ENCODE measurements at regions not wholly inside any gene's neighbourhood (a gene's known extent, or its start where the extent isn't known, plus 50 kb on each side); places are given as distances from the start of the nearest gene placed in this dataset.
"Not testable (repeated sequence)": the region's sequence is repeated elsewhere in the genome, so short reads cannot be mapped to it uniquely, and the experiment has no call there.

DNA sequence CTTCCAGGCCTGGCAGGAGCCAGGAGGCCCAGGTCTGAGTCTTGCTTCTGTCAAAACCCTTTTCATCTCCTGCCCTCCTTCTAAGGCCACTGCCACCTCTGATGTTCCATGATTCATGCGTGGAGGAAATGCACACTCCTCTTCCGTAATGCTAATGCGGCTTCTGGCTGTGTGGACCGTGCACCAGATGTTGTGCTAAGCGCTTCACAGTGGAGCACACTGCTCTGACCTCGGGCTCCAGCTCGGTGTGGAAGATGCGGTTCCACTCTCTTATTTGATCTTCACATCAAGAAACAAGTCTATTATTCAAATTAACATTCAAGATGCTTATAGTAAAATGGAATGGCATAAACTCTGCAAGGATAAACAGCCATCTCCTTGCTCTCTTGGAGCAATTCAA lies 629.2 kb downstream of the UQCRFS1 start:
- no peak overlapping the region for H3K4me3 ChIP-seq (ENCODE audit: low read length)
- TF ChIP-seq ZNF274 (IDR thresholded peaks at IDR 0.05; ENCODE audit: low read depth, low read length): no peak

DNA sequence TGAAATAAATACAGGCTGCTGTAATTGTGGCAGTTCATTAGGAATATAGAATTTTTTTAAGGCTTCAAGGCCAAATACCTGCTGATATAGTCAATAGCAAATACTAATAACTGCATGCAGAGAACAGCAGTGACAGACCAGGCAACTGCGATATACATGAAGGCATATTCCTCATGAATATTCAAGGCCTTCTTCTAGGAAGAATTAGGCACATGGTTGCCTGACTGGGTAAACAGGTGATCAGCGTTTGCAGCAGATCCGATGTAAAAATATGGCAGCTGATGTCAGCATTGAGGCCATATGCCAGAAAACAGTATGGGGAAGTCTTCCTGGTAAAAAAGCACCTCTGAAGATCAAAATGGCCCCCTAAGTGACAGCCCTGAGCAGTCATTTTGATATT lies 629.7 kb downstream of the UQCRFS1 start:
- TF ChIP-seq ZNF274 (IDR thresholded peaks at IDR 0.05; ENCODE audit: low read depth, low read length): no peak
- no peak overlapping the region for H3K4me3 ChIP-seq (ENCODE audit: low read length)

DNA sequence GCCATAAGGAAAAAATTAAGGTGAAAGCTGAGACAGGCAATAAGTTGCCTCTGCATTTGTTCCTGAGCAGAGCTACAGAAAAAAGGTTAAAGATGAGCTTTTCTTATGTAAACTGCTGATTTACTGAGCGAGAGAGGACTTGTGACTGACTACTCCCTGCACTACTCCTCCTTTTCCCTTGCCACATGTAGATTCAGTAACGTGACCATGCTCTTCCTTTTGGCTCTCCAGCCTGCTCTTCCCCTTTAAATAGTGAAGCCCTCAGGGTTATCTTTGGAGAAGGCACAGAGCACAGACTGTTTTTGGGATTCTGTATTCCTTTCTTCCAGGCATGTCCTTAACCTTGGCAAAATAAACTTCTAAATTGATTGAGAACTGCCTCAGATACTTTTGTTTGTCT lies 630.2 kb downstream of the UQCRFS1 start:
- TF ChIP-seq ZNF274 (IDR thresholded peaks at IDR 0.05; ENCODE audit: low read depth, low read length): no peak

DNA sequence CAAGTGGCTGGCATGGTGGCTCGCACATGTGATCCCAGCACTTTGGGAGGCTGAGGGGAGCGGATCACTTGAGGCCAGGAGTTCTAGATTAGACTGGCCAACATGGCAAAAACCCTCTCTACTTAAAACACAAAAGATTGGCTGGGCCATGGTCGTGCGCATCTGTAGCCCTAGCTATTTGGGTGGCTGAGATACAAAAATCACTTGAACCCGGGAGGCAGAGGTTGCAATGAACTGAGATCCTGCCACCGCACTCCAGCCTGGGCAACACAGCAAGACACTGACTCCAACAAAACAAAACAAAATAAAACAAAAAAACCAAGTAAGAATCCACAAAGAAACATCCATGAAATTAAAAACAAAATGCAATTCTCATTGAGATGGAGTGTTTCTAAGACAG lies 630.6 kb downstream of the UQCRFS1 start:
- no peak overlapping the region for H3K4me3 ChIP-seq (ENCODE audit: low read length)
- no peak for TF ChIP-seq ZNF274 (IDR thresholded peaks at IDR 0.05; ENCODE audit: low read depth, low read length)

More for the DNA sequence above, 630.2 kb downstream of the UQCRFS1 start:
- H3K4me3 ChIP-seq (ENCODE audit: low read length): no peak overlapping the region

DNA sequence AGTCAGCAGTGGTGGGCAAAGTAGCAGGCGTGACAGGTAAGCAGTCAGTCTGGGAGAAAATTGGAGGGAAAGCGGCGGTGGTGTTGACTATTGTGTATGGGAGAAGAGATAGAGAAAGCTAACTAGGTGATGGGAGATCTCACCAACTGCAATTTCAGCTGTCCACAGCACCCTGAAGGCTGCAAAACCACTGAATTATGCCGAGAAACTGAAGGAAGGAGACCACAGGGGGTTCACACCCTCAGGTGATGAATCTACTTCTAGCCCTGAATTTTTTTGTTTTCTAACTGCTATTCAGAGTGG lies 631.5 kb downstream of the UQCRFS1 start:
- H3K4me3 ChIP-seq (ENCODE audit: low read length): no peak overlapping the region
- TF ChIP-seq ZNF274 (IDR thresholded peaks at IDR 0.05; ENCODE audit: low read depth, low read length): no peak

DNA sequence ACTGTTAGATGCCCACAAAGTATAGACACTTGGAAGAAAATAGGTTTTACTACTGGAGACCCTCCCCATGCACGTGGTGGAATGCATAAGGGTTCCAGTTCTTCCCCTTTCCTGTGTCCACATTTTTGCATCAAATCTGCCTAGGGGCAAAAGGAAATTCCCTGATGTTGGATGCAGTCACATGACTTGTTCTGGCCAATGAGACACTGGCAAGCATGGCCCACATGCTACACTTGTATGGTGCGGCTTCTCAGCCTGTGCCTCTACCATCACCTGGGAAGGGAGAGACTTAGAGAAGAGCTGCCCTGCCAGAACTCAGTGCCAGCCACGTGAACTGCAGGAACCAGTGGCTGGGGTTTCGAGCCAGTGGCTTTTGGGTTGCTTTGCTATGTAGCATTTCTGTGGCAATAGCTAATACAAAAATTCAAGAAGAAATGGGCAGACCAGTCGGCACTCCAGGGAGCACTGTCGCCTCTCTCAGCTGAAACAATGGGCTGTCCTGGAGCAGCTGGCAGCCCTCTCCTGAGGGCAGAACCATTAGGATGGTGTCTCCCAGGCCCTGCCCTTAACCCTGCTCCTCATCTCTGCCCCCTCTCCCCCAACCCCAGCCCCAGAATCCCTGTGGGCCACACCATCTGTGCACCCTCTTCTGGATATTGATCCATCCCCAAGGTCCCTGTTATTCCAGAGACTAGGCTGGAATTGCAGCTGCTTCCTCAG lies 634.0 kb downstream of the UQCRFS1 start:
- H3K4me3 ChIP-seq (ENCODE audit: low read length): no peak overlapping the region
- TF ChIP-seq ZNF274 (IDR thresholded peaks at IDR 0.05; ENCODE audit: low read depth, low read length): no peak

DNA sequence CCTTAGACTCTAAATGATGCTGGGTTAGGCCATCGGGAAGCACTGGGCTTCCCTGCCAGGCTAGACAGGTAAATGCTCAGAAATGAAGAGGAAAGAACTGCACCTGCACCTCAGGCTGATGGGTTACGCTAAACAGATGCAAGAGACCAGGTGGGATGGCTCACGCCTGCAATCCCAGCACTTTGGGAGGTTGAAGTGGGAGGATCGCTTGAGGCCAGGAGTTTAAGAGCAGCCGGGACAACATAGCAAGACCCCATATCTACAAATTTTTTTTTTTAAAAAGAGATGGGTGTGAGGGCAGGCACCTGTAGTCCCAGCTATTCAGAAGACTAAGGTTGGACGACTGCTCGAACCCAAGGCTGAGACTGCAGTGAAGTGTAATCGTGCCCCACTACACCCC lies 634.7 kb downstream of the UQCRFS1 start:
- no peak for TF ChIP-seq ZNF274 (IDR thresholded peaks at IDR 0.05; ENCODE audit: low read depth, low read length)
- H3K4me3 ChIP-seq (ENCODE audit: low read length): no peak overlapping the region

DNA sequence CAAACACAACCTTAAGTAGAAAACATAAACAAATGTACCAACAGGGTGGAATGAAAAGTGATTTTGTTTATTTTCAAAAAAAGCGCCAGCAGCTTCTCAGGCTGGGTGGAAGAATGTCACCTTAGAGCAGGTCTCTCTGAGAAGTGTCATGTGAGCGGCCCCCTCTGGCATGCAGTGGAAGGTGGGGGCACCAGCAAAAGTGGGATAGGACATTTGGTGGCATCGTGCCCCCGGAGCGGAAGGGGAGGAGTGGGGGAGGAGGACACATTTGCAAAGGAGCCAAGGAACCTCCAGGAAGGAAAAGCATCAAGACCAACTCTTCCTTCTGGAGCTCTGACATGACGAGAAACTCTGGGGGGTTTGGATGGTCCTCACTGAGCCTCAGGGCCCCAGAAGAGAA lies 635.3 kb downstream of the UQCRFS1 start:
- TF ChIP-seq ZNF274 (IDR thresholded peaks at IDR 0.05; ENCODE audit: low read depth, low read length): no peak
- H3K4me3 ChIP-seq (ENCODE audit: low read length): no peak overlapping the region

DNA sequence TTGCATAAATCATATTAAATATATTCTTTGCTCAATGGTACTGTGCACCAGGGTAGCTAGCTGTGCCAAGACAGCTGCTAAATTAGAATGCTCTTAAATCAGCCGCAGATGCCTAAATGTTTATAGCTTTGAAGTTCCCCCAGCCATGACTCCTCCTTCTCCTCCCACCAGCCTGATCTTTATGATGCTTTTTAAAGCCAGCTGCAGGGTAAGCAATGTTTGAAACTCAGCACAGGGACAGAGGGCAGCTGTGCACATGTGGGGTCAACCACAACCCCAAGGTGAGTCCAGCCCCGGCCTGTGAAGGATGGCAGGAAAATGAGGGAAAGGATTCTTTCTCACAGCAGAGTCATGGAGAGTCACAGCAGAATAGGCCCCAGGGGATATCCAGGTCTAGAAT lies 635.7 kb downstream of the UQCRFS1 start:
- no peak for TF ChIP-seq ZNF274 (IDR thresholded peaks at IDR 0.05; ENCODE audit: low read depth, low read length)
- H3K4me3 ChIP-seq (ENCODE audit: low read length): no peak overlapping the region

DNA sequence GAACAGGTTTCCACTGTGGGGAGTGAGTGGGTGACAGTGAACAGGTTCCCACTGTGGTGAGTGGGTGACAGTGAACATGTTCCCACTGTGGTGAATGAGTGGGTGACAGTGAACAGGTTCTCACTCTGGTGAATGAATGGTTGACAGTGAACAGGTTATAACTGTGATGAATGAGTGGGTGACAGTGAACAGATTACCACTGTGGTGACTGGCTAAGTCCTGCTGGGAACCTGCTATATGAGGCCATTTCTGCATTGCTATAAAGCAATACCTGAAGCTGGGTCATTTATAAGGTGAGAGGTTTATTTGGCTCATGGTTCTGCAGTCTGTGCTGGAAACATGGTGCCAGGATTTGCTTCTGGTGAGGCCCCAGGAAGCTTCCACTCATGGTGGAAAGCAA lies 637.1 kb downstream of the UQCRFS1 start:
- TF ChIP-seq ZNF274 (IDR thresholded peaks at IDR 0.05; ENCODE audit: low read depth, low read length): no peak
- no peak overlapping the region for H3K4me3 ChIP-seq (ENCODE audit: low read length)

DNA sequence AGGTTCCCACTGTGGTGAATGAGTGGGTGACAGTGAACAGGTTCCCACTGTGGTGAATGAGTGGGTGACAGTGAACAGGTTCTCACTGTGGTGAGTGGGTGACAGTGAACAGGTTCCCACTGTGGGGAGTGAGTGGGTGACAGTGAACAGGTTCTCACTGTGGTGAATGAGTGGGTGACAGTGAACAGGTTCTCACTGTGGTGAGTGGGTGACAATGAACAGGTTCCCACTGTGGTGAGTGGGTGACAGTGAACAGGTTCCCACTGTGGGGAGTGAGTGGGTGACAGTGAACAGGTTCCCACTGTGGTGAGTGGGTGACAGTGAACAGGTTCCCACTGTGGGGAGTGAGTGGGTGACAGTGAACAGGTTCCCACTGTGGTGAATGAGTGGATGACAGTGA lies 637.6 kb downstream of the UQCRFS1 start:
- H3K4me3 ChIP-seq (ENCODE audit: low read length): not testable (repeated sequence)

DNA sequence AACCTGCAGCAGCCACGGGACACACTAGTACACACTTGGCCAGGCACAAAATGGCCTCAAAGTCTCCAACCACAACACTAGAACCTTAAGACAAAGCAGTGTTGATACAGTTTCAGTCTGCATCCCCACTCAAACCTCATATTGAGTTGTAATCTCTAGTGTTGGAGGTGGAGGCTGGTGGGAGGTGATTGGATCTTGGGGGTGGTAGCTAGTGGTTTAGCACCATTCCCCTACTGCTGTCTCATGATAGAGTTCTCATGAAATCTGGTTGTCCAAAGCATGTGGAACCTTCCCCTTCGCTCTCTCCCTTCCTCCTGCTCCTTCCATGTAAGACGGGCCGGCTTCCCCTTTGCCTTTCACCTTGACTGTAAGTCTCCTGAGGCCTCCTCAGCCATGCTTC lies 638.7 kb downstream of the UQCRFS1 start:
- no peak overlapping the region for H3K4me3 ChIP-seq (ENCODE audit: low read length)

DNA sequence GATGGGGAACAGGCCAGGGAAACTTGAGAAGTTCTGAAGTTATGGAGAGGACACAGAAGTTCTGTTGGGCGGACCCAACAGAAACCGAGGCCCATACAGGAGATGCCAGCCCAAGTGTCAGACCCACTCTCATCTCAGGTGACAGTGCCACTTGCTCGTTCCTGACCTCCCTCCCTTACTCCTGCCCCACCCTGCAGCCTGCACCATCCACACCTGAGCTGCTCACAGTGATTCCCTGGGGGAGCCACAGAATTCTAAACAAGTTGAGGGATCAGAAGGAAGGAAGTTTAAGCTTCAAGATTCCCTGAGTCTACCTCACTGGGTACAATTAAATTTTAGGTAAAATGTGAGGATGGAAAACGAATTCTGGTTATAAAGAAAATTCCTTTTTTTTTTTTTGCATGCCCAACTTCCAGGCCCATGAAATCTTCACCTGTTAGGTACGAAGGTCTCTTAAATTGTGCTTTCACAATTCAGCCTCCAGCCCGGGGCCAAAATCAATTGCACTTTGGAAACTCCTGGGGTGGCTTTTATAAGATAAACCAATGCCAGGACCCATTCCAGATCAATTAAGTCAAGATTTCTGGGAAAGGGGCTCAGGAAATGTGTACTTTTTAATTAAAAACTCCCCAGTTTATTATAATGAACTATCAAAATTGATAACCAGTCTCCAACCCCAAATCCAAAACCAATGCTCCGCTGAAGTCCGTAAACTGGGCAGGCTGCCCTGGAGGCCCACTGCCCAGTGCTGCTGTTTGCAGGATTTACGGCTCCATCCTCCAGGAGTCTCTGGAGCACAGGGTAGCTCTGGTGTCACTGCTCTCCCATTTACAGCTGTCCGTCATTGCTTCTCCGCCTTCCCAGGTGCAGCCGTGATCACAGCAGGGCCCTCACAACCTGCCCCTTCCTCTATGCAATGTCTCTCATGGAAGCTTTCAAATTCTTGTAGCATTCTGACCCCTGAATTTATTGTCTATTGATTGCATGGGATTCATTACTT lies 643.5 kb downstream of the UQCRFS1 start:
- H3K4me3 ChIP-seq (ENCODE audit: low read length): no peak overlapping the region
- TF ChIP-seq ZNF274 (IDR thresholded peaks at IDR 0.05; ENCODE audit: low read depth, low read length): no peak

More for the DNA sequence above, 638.7 kb downstream of the UQCRFS1 start:
- TF ChIP-seq ZNF274 (IDR thresholded peaks at IDR 0.05; ENCODE audit: low read depth, low read length): no peak

DNA sequence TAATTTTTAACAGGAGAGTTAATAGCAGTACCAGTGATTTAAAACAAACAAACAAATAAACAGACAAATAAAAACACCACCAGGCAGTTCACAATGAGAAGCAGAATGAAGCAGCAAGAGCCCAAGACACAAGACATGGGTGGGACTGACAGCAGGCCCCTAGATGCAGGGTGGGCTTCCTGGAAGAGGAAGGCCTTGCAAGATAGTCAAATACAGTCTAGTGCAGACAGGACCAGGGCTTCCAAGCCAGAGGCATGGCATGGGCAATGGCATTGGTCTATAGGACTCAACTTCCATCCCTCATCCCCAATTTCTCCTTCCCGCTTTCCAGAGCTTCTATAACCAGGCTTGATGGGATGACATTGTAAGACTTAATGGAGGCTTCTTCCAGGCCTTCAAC lies 645.1 kb downstream of the UQCRFS1 start:
- no peak for TF ChIP-seq ZNF274 (IDR thresholded peaks at IDR 0.05; ENCODE audit: low read depth, low read length)
- no peak overlapping the region for H3K4me3 ChIP-seq (ENCODE audit: low read length)

Data from GM08714 (cell line).